ENCODE measurements at regions not wholly inside any gene's neighbourhood (a gene's known extent, or its start where the extent isn't known, plus 50 kb on each side); places are given as distances from the start of the nearest gene placed in this dataset.

DNA sequence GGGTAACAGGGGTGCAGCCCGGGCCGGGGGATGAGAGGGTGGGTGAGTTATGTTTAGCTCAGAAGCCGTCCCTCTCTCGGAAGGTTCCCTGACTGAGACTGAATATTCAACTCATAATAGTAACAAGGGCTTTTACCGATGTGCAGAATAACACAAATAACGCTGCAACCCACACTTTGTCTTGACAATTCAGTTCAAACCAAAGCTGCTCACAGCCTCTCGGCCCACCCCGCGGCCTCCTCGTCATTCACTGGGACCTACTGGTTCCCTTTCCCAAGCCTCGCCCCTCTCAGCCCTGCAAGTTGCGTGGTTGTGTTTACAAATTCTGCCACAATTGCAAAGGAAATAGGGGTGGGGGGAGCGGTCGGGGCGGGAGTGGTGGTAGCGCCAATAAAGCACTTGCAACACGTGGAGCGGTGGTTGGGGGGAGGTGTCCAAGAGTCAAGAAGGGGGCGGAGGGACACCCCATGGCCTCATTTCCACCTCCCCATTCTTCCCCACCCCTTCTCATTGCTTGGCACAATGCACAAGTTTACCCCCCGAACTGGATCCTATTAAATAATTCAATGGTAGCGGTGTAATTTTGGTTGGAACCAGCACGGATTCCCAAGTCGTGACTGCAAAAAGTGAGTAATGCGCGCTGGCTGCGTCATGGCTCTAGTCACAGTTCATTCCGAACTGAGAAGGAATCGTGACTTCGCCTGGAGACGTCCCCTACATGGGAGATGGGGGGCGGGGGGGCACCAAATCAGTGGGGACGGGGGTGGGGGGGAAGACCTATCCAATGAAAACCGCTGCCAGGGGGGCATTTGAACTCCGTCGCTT, 102.0 kb upstream of the HSD17B12 start:
- in situ Hi-C loops (cut with MboI; ENCODE audit: low sequenced_read_pairs) (loop anchor here (10.0 kb wide), 1 partner anchor 266 kb away; no protein-coding TSS in a partner anchor), intact Hi-C loops (cut with micrococcal nuclease) (loop anchor here (5.0 kb wide), 1 partner anchor 159 kb away; no protein-coding TSS in a partner anchor), dilution Hi-C loops (cut with HindIII; ENCODE audit: low sequenced_read_pairs, unreplicated experiment) (no loop called here)
- Histone ChIP-seq H4K20me1 (ENCODE audit: insufficient read depth, low read length) (no peaks in the 10 kb centered on the region), H2AFZ (replicated peaks; ENCODE audit: low read length, poor library complexity) (peak overlapping the region; percentile 91), H3K4me2 (ENCODE audit: low read depth, low read length) (peak overlapping the region; percentile 57), H2BK15ac (ENCODE audit: low read depth, low read length) (no peak overlapping the region), H2BK120ac (ENCODE audit: low read depth, low read length) (no peak overlapping the region), H2AK5ac (ENCODE audit: low read depth, low read length) (no peak overlapping the region), H2BK5ac (ENCODE audit: low read depth, low read length, poor library complexity, severe bottlenecking) (no peak overlapping the region), H2AK9ac (replicated peaks; ENCODE audit: low read depth, low read length, poor library complexity) (no peak overlapping the region), H3K79me1 (ENCODE audit: low read depth in 1 of 2, low read length in 2 of 2) (no peaks in the 10 kb centered on the region), H4K5ac (ENCODE audit: low read depth, low read length) (no peak overlapping the region), H3K9me1 (ENCODE audit: insufficient read depth, low read length) (peaks cover 2% of the 10 kb centered on the region; the same call in 1 of the 2 replicates), H3K27me3 (ENCODE audit: control insufficient read depth, insufficient read depth, low read length) (peaks cover 84% of the 10 kb centered on the region), H3K56ac (ENCODE audit: extremely low read depth, insufficient read depth, low read length) (no peak overlapping the region), H2BK20ac (ENCODE audit: low read depth, low read length) (no peak overlapping the region), H3K4ac (ENCODE audit: low read depth, low read length) (no peak overlapping the region), H4K91ac (ENCODE audit: insufficient read depth, low read depth, low read length) (no peak overlapping the region), H3K4me1 (ENCODE audit: control insufficient read depth, insufficient read depth, low read length) (no peaks in the 10 kb centered on the region), H3K36me3 (ENCODE audit: control insufficient read depth, insufficient read depth, low read length) (no peaks in the 10 kb centered on the region), H4K8ac (ENCODE audit: low read depth in 2 of 2, low read length in 2 of 2) (no peak overlapping the region), H3K23ac (ENCODE audit: low read depth, low read length) (no peak overlapping the region), H3K9me3 (ENCODE audit: control insufficient read depth, insufficient read depth, low read length) (no peaks in the 10 kb centered on the region), H3K9ac (ENCODE audit: low read depth, low read length) (no peak overlapping the region), H3K27ac (ENCODE audit: insufficient read depth, low read length) (no peak overlapping the region), H3K18ac (ENCODE audit: low read depth, low read length) (no peak overlapping the region), H3K14ac (replicated peaks; ENCODE audit: low read depth, low read length) (no peak overlapping the region), H3K4me3 (ENCODE audit: insufficient read depth, low read depth, low read length) (peak overlapping the region; percentile 44)
- no TSS peak for BruUV-seq (replicated peaks)
- ChIA-PET CTCF (no interaction called here), POLR2A (ENCODE audit: unreplicated experiment) (no interaction called here)
- ATAC-seq (ENCODE audit: low read depth) = peak; percentile 36
- TF ChIP-seq MAZ (IDR thresholded peaks at IDR 0.05; ENCODE audit: borderline replicate concordance, low read depth, low read length) = no peak
- TF ChIP-seq BHLHE40 (IDR thresholded peaks at IDR 0.05; ENCODE audit: low read depth, low read length) = peak; percentile 72
- 0 out of 2 replicates have a peak, but pooled peaks have one; percentile 30 for TF ChIP-seq FOS (IDR thresholded peaks at IDR 0.05; ENCODE audit: low read depth, low read length)
- TF ChIP-seq MAFK (IDR thresholded peaks at IDR 0.05; ENCODE audit: low read depth, low read length) = no peak
- TF ChIP-seq SMC3 (IDR thresholded peaks at IDR 0.05; ENCODE audit: low read depth, low read length) = no peak
- WGBS, 2 experiments (ENCODE audit: extremely low coverage in 2 of 2, insufficient read length in 1 of 2) = 0% methylated on average over 4 of the region's 35 CpGs; no CpG with 5 or more reads in 1 of the 2 experiments
- peak; percentile 74 for DNase-seq

Measured in IMR-90 (cell line).